NCI-H526 treated with DMSO at 0.1 percent for 48 hours (cell line): ENCODE measurements at regions not wholly inside any gene's neighbourhood (a gene's known extent, or its start where the extent isn't known, plus 50 kb on each side); places are given as distances from the start of the nearest gene placed in this dataset.

ENCODE experiments used
- DNase-seq: peaks from one replicate; lab custom pipeline; 2025; lab: John Stamatoyannopoulos, UW

- no peak for DNase-seq
Measured at GRCh38 chr13:50682002-50682401, 161.5 kb downstream of the DLEU7 start.

GRCh38 chr13:50682966-50683365 is 160.5 kb downstream of the DLEU7 start:
- DNase-seq, result no peak

- no peak for DNase-seq
Measured at GRCh38 chr13:50684366-50684765, 159.1 kb downstream of the DLEU7 start.

- DNase-seq, result no peak
Measured at GRCh38 chr13:50685491-50685890, 158.0 kb downstream of the DLEU7 start.

GRCh38 chr13:50685956-50686355 is 157.5 kb downstream of the DLEU7 start:
- DNase-seq, result no peak

- DNase-seq, result no peak
Measured at GRCh38 chr13:50686551-50686950, 156.9 kb downstream of the DLEU7 start.

- DNase-seq, result no peak
Measured at GRCh38 chr13:50687545-50687944, 155.9 kb downstream of the DLEU7 start.

GRCh38 chr13:50690006-50690405 is 153.5 kb downstream of the DLEU7 start:
- DNase-seq, result no peak

- DNase-seq, result no peak
Measured at GRCh38 chr13:50691176-50691680, 152.3 kb downstream of the DLEU7 start.

- DNase-seq, result no peak
Measured at GRCh38 chr13:50691681-50692263, 151.7 kb downstream of the DLEU7 start.

GRCh38 chr13:50692396-50692915 is 151.0 kb downstream of the DLEU7 start:
- no peak for DNase-seq

- no peak for DNase-seq
Measured at GRCh38 chr13:50693727-50694126, 149.8 kb downstream of the DLEU7 start.

GRCh38 chr13:50697746-50698539 is 145.5 kb downstream of the DLEU7 start:
- DNase-seq, result no peak

GRCh38 chr13:50699874-50700663 is 143.4 kb downstream of the DLEU7 start:
- no peak for DNase-seq

- DNase-seq, result no peak
Measured at GRCh38 chr13:50700664-50701305, 142.7 kb downstream of the DLEU7 start.

- no peak for DNase-seq
Measured at GRCh38 chr13:50701469-50701868, 142.0 kb downstream of the DLEU7 start.

- DNase-seq, result no peak
Measured at GRCh38 chr13:50706505-50706904, 137.0 kb downstream of the DLEU7 start.

GRCh38 chr13:50707628-50708027 is 135.9 kb downstream of the DLEU7 start:
- no peak for DNase-seq

GRCh38 chr13:50708461-50708860 is 135.0 kb downstream of the DLEU7 start:
- no peak for DNase-seq

- no peak for DNase-seq
Measured at GRCh38 chr13:50709058-50709457, 134.4 kb downstream of the DLEU7 start.

- no peak for DNase-seq
Measured at GRCh38 chr13:50711131-50711815, 132.2 kb downstream of the DLEU7 start.
